Panc1 (cell line): ENCODE measurements at regions not wholly inside any gene's neighbourhood (a gene's known extent, or its start where the extent isn't known, plus 50 kb on each side); places are given as distances from the start of the nearest gene placed in this dataset.
A peak's percentile ranks its signal among the peaks of the same experiment; 100 is the strongest.

Experiments used
- ATAC-seq: fragments of 200-7000 bp; cut with Tn5 transposase; 2 replicates; pipeline ENCODE4 v1.9.1; 2020; ENCODE audit warnings: mild to moderate bottlenecking, moderate library complexity
- BruUV-seq: library from RNA; stranded (reverse); fragments of 400-500 nt; replicated peaks from 2 replicates; lab custom pipeline; 2021; lab: Mats Ljungman, UMichigan
- CTCF ChIA-PET: fragments of 300-600 bp; sonication (Branson Sonifier 250); formaldehyde crosslinking; loops from one replicate; lab custom pipeline; 2022; ENCODE audit warnings: antibody characterized with exemption; lab: Charles Lee
- POLR2A ChIA-PET: fragments of 300-600 bp; sonication (Branson Sonifier 250); formaldehyde crosslinking; loops from one replicate; lab custom pipeline; 2022; ENCODE audit warnings: antibody characterized with exemption; lab: Charles Lee
- DNase-seq: peaks from one replicate; pipeline ENCODE4 v3.0.0-alpha.2; 2010; ENCODE audit warnings: low read depth, low spot score
- H3K27ac ChIP-seq: 2 replicates; pipeline ENCODE4 v1.5.1; 2011; ENCODE audit warnings: mild to moderate bottlenecking, low read length, inconsistent platforms
- H3K27me3 ChIP-seq: fragments of 200-500 bp; sonication (Bioruptor generic); 2 replicates; pipeline ENCODE4 v1.6.0; 2014; ENCODE audit warnings: low read length, inconsistent platforms; ENCODE audit not compliant: control insufficient read depth, insufficient read depth
- H3K36me3 ChIP-seq: fragments of 200-500 bp; sonication (Bioruptor generic); 2 replicates; pipeline ENCODE4 v1.5.1; 2014; ENCODE audit warnings: inconsistent platforms, mild to moderate bottlenecking, low read length, moderate library complexity; ENCODE audit not compliant: control insufficient read depth, insufficient read depth
- H3K4me1 ChIP-seq: 2 replicates; pipeline ENCODE4 v1.5.1; 2011; ENCODE audit warnings: inconsistent platforms, mild to moderate bottlenecking, low read length, moderate library complexity; ENCODE audit not compliant: control insufficient read depth, insufficient read depth
- H3K4me3 ChIP-seq, 2 experiments: 2 replicates each; pipeline ENCODE4 v1.5.1; 2011 to 2012; ENCODE audit warnings: low read depth in 2 of 2, low read length in 2 of 2, mild to moderate bottlenecking in 2 of 2, inconsistent platforms in 1 of 2, moderate library complexity in 1 of 2
- H3K9me3 ChIP-seq: fragments of 200-500 bp; sonication (Bioruptor generic); 2 replicates; pipeline ENCODE4 v1.5.1; 2014; ENCODE audit warnings: low read depth, mild to moderate bottlenecking, inconsistent platforms, low read length, moderate library complexity; ENCODE audit not compliant: control insufficient read depth, insufficient read depth
- POLR2AphosphoS5 ChIP-seq: IDR thresholded peaks from 2 replicates; pipeline ENCODE4 v1.6.1; 2012; ENCODE audit warnings: mild to moderate bottlenecking, low read depth, low read length, moderate library complexity
- SIN3A ChIP-seq: IDR thresholded peaks from 2 replicates; pipeline ENCODE4 v1.6.1; 2012; ENCODE audit warnings: low read depth, mild to moderate bottlenecking, low read length, moderate library complexity, borderline replicate concordance; ENCODE audit not compliant: insufficient read depth
- TCF7L2 ChIP-seq: IDR thresholded peaks from 2 replicates; pipeline ENCODE4 v1.6.1; 2011; ENCODE audit warnings: mild to moderate bottlenecking, low read depth, low read length, inconsistent platforms
- in situ Hi-C: cut with HindIII; loops from 2 replicates; pipeline ENCODE4 v1.10.0; 2016; ENCODE audit warnings: low sequenced_read_pairs, low pct_unique_long_range_greater_than_20kb
- intact Hi-C: fragments of 100-400 bp; cut with micrococcal nuclease; formaldehyde crosslinking; loops from one replicate; pipeline ENCODE4 v1.10.0; 2022; ENCODE audit not compliant: unreplicated experiment
- TF ChIP-seq, protein P1 (sequence below): fragments of 450-650 bp; IDR thresholded peaks from 2 replicates; pipeline ENCODE4 v1.5.1; 2017; ENCODE audit warnings: mild to moderate bottlenecking
- TF ChIP-seq, protein P2 (sequence below), 2 experiments: IDR thresholded peaks; 2 replicates each; pipeline ENCODE4 v1.6.1; 2011 to 2012; ENCODE audit warnings: low read depth in 2 of 2, control low read depth in 1 of 2, low read length in 1 of 2, mild to moderate bottlenecking in 1 of 2, moderate library complexity in 1 of 2; ENCODE audit not compliant: insufficient read depth in 1 of 2

DNA sequence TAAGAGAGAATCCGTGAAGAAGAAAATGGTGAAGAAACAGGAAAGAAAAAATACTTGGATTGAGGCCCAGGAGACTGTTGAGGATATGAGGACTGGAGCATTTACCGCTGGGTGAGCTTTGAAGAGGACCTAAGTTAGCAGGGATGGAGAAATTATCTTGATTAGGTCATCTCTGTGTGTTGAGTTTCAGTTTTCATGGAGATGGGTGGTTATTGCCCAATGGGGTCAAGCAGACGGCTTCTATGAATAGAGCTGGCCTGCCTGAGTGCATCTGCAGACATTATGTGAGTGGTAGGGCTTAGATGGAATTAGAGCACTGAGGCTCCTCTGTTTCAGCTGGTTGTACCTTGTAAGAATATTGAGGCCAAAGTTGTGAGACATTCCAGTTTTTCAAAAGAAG, 245.4 kb upstream of the FBXL7 start:
- Histone ChIP-seq H3K4me3 (no peak overlapping the region), H3K36me3 (no peaks in the 10 kb centered on the region), H3K27me3 (no peaks in the 10 kb centered on the region), H3K4me1 (no peaks in the 10 kb centered on the region; the same call in 1 of the 2 replicates), H3K9me3 (no peaks in the 10 kb centered on the region), H3K27ac (no peak overlapping the region)
- BruUV-seq: no TSS peak
- CTCF ChIA-PET: no interaction called here
- POLR2A ChIA-PET: no interaction called here
- intact Hi-C loops (no loop called here), in situ Hi-C loops (no loop called here)
- ATAC-seq (no peak), DNase-seq (no peak)
- TF ChIP-seq, protein P1, sequence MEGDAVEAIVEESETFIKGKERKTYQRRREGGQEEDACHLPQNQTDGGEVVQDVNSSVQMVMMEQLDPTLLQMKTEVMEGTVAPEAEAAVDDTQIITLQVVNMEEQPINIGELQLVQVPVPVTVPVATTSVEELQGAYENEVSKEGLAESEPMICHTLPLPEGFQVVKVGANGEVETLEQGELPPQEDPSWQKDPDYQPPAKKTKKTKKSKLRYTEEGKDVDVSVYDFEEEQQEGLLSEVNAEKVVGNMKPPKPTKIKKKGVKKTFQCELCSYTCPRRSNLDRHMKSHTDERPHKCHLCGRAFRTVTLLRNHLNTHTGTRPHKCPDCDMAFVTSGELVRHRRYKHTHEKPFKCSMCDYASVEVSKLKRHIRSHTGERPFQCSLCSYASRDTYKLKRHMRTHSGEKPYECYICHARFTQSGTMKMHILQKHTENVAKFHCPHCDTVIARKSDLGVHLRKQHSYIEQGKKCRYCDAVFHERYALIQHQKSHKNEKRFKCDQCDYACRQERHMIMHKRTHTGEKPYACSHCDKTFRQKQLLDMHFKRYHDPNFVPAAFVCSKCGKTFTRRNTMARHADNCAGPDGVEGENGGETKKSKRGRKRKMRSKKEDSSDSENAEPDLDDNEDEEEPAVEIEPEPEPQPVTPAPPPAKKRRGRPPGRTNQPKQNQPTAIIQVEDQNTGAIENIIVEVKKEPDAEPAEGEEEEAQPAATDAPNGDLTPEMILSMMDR: no peak
- TF ChIP-seq, protein P2, sequence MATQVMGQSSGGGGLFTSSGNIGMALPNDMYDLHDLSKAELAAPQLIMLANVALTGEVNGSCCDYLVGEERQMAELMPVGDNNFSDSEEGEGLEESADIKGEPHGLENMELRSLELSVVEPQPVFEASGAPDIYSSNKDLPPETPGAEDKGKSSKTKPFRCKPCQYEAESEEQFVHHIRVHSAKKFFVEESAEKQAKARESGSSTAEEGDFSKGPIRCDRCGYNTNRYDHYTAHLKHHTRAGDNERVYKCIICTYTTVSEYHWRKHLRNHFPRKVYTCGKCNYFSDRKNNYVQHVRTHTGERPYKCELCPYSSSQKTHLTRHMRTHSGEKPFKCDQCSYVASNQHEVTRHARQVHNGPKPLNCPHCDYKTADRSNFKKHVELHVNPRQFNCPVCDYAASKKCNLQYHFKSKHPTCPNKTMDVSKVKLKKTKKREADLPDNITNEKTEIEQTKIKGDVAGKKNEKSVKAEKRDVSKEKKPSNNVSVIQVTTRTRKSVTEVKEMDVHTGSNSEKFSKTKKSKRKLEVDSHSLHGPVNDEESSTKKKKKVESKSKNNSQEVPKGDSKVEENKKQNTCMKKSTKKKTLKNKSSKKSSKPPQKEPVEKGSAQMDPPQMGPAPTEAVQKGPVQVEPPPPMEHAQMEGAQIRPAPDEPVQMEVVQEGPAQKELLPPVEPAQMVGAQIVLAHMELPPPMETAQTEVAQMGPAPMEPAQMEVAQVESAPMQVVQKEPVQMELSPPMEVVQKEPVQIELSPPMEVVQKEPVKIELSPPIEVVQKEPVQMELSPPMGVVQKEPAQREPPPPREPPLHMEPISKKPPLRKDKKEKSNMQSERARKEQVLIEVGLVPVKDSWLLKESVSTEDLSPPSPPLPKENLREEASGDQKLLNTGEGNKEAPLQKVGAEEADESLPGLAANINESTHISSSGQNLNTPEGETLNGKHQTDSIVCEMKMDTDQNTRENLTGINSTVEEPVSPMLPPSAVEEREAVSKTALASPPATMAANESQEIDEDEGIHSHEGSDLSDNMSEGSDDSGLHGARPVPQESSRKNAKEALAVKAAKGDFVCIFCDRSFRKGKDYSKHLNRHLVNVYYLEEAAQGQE (IDR thresholded peaks at IDR 0.05; ENCODE audit: insufficient read depth in 1 of 2, low read depth in 2 of 2, low read length in 1 of 2): no peak
- TF ChIP-seq POLR2AphosphoS5: no peak
- no peak for TF ChIP-seq TCF7L2
- TF ChIP-seq SIN3A: no peak

DNA sequence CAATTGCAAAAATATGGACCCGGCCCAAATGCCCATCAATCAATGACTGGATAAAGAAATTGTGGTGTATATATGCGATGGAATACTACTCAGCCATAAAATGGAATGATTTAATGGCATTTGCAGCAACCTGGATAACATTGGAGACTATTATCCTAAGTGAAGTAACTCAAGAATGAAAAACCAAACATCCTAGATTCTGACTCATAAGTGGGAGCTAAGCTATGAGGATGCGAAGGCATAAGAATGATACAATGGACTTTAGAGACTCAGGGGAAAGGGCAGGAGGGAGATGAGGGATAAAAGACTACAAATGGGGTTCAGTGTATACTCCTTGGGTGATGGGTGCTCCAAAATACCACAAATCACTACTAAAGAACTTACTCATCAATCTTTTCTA, 247.6 kb upstream of the FBXL7 start:
- no TSS peak for BruUV-seq
- Histone ChIP-seq H3K27me3 (no peaks in the 10 kb centered on the region), H3K9me3 (no peaks in the 10 kb centered on the region), H3K36me3 (no peaks in the 10 kb centered on the region), H3K4me3 (no peak overlapping the region), H3K27ac (no peak overlapping the region), H3K4me1 (no peaks in the 10 kb centered on the region)
- TF ChIP-seq, protein P1: no peak
- in situ Hi-C loops: no loop called here
- intact Hi-C loops: no loop called here
- ChIA-PET CTCF (no interaction called here), POLR2A (no interaction called here)
- DNase-seq (no peak), ATAC-seq (no peak)

DNA sequence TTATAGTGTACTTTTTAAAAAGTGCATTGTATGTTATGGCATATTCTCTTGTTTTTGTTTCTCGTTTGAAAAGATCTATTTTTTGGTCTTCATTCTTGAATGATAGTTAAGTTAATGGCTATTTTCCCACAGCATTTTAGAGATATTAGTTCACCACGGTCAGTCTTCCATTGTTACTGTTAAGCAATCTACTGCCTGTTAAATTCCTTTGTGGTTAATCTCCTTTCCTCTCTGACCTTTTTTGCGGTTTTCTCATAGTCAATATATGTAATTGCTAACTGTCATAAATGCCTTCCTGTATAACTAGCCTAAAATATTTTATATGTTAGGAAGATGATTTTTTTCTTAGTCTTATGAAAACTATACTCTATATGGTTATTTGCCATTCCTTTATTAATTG, 250.8 kb upstream of the FBXL7 start:
- no peaks in the 10 kb centered on the region for H3K36me3 ChIP-seq

More for the DNA sequence above, 250.8 kb upstream of the FBXL7 start:
- DNase-seq (peak; percentile 10), ATAC-seq (no peak)
- no peak overlapping the region for H3K27ac ChIP-seq
- POLR2A ChIA-PET: no interaction called here
- no peaks in the 10 kb centered on the region for H3K4me1 ChIP-seq
- CTCF ChIA-PET: no interaction called here
- in situ Hi-C loops (no loop called here), intact Hi-C loops (no loop called here)
- H3K27me3 ChIP-seq: no peaks in the 10 kb centered on the region
- TF ChIP-seq TCF7L2 (no peak), POLR2AphosphoS5 (no peak), SIN3A (no peak)
- TF ChIP-seq, protein P2 (IDR thresholded peaks at IDR 0.05; ENCODE audit: insufficient read depth in 1 of 2, low read depth in 2 of 2, low read length in 1 of 2): no peak
- TF ChIP-seq, protein P1: no peak
- no peak overlapping the region for H3K4me3 ChIP-seq
- H3K9me3 ChIP-seq: peaks cover 3% of the 10 kb centered on the region; the same call in 1 of the 2 replicates
- no TSS peak for BruUV-seq
